GM13977 (cell line): ENCODE measurements at regions not wholly inside any gene's neighbourhood (a gene's known extent, or its start where the extent isn't known, plus 50 kb on each side); places are given as distances from the start of the nearest gene placed in this dataset.

Source experiments
- DNase-seq: peaks from one replicate; pipeline ENCODE4 v3.0.0; 2012; ENCODE audit warnings: low spot score
- in situ Hi-C: fragments of 300-500 bp; cut with MboI; formaldehyde crosslinking; loops from one replicate; pipeline ENCODE4 v1.12.0; 2022; ENCODE audit warnings: low sequenced_read_pairs, low pct_unique_long_range_greater_than_20kb, mixed read lengths, inconsistent platforms; ENCODE audit not compliant: unreplicated experiment
- TF ChIP-seq, protein P1 (sequence below): IDR thresholded peaks from 2 replicates; pipeline ENCODE4 v1.5.1; 2012; ENCODE audit warnings: mild to moderate bottlenecking, control low read depth; ENCODE audit not compliant: insufficient read depth; ENCODE audit errors: extremely low read depth, missing control alignments

DNA sequence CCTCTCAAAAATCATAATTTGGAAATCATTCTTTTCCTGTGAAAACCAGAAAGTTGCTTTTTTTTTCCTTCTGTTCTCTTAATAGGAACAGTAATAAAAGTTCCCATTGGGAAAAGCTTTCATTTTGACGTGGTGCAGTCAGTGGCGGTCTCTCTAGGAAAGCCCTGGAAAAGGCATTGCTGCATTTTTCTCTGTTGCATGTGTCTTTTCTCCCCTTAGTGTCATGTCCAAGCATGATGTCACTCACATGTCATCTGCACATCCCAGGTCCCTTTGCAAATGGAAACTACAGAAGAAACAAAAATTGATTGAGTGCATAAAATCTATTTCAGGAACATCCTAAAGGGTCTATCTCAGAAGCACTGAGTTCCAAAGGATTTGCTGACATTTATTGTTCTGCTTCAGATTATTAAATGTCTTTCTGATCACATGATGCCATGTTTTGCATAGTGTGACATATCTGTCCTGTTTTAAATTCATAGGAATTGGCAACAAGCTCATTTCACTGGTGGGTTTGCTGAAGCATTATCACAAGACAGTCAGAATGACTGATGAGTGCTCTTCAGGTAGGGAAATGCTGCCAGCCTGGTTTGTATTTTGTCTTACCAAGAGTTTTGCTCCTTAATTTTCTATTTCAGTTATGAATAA is 208.7 kb downstream of the SOX4 start:
- no peak for DNase-seq
- TF ChIP-seq, protein P1, sequence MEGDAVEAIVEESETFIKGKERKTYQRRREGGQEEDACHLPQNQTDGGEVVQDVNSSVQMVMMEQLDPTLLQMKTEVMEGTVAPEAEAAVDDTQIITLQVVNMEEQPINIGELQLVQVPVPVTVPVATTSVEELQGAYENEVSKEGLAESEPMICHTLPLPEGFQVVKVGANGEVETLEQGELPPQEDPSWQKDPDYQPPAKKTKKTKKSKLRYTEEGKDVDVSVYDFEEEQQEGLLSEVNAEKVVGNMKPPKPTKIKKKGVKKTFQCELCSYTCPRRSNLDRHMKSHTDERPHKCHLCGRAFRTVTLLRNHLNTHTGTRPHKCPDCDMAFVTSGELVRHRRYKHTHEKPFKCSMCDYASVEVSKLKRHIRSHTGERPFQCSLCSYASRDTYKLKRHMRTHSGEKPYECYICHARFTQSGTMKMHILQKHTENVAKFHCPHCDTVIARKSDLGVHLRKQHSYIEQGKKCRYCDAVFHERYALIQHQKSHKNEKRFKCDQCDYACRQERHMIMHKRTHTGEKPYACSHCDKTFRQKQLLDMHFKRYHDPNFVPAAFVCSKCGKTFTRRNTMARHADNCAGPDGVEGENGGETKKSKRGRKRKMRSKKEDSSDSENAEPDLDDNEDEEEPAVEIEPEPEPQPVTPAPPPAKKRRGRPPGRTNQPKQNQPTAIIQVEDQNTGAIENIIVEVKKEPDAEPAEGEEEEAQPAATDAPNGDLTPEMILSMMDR = no peak
- in situ Hi-C loops = no loop called here

- no peak for DNase-seq
These were observed 211.5 kb downstream of the SOX4 start for GRCh38 chr6:21804941-21805610.

GRCh38 chr6:21807299-21808044 is 213.9 kb downstream of the SOX4 start:
- in situ Hi-C loops = no loop called here
- TF ChIP-seq, protein P1 = no peak
- DNase-seq = no peak

More at GRCh38 chr6:21804941-21805610, 211.5 kb downstream of the SOX4 start:
- TF ChIP-seq, protein P1 = no peak
- in situ Hi-C loops = no loop called here

GRCh38 chr6:21808045-21808470 is 214.5 kb downstream of the SOX4 start:
- TF ChIP-seq, protein P1 = no peak
- in situ Hi-C loops = no loop called here
- DNase-seq = no peak

DNA sequence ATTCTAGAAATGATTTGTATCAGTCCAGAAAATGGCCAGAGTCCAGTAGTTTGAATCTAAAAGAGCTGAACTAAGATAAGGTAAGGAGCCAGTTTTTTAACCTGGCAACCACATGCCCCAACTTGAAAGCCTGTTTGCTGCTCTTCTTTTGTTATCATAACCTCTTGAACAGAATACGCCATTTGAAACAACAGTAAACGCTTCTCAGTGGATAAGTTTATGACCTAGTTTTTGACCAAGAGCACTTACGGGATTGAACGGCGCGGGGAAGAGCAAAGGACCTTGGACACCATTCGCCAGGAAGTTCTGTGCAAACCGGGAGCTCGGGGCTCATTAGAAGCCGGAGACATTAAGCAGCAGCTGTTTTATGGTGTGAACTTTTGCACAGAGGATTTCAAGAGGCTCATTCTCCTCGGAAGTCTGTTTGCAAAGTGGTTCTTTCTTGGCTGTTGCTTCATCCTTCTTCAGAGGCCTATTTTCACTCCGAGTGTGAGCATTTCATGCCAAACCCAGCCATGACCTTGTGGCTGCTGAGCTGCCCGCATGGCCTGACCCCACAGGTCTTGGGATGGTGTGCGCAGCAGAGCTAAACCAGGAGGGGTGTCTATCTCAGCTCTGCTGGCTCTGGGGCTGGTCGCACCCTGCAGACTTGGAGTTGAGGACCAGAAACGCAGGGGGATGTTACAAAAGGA is 215.1 kb downstream of the SOX4 start:
- TF ChIP-seq, protein P1 = no peak
- no peak for DNase-seq
- in situ Hi-C loops = no loop called here

GRCh38 chr6:21811484-21811883 is 217.9 kb downstream of the SOX4 start:
- TF ChIP-seq, protein P1 = no peak

More at GRCh38 chr6:21811484-21811883, 217.9 kb downstream of the SOX4 start:
- DNase-seq = no peak
- in situ Hi-C loops = no loop called here
